Activated CD4-positive, alpha-beta T cell treated with anti-CD3 and anti-CD28 coated beads, Interleukin-2, amount 50 U/mL, for 48 hours (primary cell): ENCODE measurements at regions not wholly inside any gene's neighbourhood (a gene's known extent, or its start where the extent isn't known, plus 50 kb on each side); places are given as distances from the start of the nearest gene placed in this dataset.

Experiments used
- DNase-seq, 2 experiments: peaks; one replicate each; pipeline ENCODE4 v3.0.0-alpha.2; 2020

GRCh38 chr2:129877289-129877741 lies 102.2 kb upstream of the RAB6C start:
- DNase-seq: peak; percentile 85 to 88

GRCh38 chr2:129877795-129878775 lies 101.4 kb upstream of the RAB6C start:
- DNase-seq: no peak

DNA sequence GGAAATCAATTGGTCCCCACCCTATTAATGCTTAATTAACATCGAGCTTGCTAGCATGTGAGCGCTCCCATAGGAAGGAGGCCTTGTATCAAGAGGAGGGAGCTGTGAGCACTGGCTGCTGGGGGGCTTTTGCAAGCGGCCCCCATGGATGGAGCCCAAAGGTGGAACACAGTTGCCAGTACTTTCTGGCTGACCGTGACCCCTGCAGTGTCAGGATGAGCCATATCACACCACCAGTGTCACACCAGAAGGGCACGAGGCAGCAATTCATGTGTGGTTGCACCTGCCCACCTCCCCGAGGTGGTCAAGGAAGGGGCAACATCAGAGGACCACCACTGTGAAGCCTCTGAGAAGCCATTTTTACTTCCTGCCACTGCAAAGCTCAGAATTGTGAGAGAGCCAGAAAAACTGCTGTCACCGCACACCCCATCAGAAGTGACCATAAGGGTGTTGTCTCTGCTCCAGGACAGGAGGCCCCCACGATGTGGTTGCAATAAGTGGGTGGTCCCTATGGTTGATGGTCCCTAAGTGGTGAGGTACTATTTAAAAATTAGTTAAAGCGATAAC lies 99.8 kb upstream of the RAB6C start:
- DNase-seq: no peak

GRCh38 chr2:129880309-129880708 lies 99.2 kb upstream of the RAB6C start:
- DNase-seq: no peak

DNA sequence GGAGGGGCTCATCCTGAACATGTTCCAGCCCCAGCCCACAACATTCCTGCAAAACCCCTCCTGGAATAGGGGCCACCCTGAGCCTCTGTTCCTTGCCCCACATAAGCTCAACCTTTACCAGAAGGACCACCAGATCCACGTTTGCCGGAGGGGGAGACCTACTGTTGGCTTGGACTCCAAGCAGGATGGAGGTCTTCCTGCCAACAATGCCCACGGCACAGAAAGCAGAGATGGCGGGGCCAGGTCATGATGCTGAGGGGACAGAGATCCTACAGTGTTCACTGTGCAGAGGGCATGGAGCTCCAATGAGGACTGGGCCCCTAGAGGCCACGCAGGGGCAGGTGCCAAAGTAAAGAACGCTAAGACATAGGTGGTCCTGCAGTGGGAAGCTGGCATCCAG lies 98.5 kb upstream of the RAB6C start:
- no peak for DNase-seq

DNA sequence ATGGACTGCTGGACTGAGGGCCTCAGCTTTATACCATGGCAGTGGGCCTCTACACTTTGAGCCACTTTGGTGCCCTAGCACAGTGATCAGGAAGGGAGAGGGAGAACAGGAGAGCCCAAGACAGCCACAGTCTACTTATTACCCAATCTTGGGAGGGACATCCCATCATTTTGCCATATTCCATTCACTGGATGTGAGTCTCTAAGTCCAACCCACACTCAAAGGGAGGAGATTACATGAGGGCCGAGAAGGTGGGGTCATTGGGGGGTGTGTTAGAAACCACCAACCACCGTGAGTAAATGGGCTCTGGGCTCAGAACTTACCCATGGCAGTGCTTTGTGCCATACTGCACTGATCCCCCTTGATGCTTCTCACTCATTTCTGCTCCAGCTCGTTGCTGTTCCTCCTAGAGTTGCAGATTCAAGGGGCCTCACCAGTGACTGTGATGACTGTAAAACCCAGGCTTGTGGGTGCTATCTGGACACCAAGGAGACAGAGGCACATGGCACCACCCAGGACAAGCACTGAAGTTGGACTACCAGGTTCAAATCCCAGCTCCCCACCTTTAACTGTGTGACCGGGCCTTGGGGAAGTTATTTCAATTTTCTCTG lies 97.6 kb upstream of the RAB6C start:
- no peak for DNase-seq

DNA sequence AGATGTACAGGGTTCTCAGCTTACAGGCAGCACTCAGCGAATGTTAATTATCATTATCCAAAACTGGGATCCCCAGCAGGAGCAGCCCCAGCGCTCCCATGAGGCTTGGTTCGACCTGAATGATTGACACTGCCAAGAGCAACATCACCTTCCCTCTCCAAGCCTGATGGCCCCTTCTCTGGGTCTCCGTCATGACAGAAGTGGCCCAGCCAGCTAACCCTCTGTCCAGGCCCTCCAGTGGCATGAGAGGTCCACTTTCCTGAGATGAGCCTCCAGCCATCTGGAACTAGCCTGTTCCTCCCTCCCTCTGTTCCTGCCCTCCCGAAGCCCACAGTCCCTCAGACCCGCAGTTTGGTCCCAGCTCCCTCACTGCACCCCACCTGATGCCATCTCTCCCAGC lies 97.0 kb upstream of the RAB6C start:
- no peak for DNase-seq

- DNase-seq: no peak
Measured at GRCh38 chr2:129883121-129883520, 96.3 kb upstream of the RAB6C start.

- no peak for DNase-seq
Measured at GRCh38 chr2:129884221-129884786, 95.2 kb upstream of the RAB6C start.

- DNase-seq: no peak
Measured at GRCh38 chr2:129885735-129886134, 93.7 kb upstream of the RAB6C start.

DNA sequence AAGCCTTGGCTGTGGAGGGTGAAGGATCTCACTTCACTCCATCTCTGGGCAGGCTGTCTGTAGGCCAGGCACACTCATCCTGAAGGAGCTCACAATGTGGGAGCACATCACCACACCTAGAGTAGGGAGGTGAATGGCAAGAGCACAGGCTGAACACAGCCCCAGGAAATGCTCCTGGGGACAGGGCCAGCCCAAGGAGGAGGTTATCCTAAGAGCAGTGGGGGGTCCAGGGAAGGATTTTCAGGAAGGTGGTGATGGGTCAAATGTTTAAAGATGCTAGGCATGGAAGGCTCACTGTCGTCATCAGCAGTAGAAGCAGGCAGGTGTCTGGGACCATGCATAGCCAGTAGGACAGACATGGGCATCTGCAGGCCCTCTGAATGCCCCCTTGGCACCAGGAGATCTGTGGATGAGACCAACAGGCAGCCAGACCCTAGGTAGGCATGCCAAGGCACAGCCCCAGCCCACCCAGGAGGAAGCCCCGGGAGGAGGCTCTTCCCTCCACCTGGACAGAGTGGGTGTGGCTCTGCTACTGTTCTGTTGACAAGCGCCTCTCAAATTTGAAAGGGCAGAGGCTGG lies 91.7 kb upstream of the RAB6C start:
- no peak for DNase-seq

GRCh38 chr2:129888461-129888860 lies 91.0 kb upstream of the RAB6C start:
- no peak for DNase-seq

GRCh38 chr2:129888896-129889295 lies 90.6 kb upstream of the RAB6C start:
- no peak for DNase-seq

GRCh38 chr2:129891341-129892320 lies 87.8 kb upstream of the RAB6C start:
- DNase-seq: no peak

DNA sequence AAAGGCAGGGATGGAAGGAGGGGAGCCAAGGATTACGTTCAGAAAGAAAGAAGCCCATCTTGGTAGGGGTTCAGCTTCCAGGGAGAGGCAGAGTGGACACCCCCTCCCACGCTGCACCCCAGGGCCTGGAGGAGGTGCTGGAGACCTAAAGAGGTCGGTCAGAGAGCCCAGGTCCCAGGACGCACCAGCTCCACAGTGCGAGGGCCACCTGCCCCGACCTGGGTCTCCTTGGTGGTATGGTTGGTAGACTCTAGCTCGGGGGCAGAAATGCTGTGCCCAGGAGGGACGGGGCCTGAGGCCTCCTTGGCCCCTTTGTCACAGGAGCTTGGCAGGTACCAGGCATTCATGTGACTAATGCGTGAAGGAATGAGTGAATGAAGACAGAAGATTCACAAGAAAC lies 87.1 kb upstream of the RAB6C start:
- no peak for DNase-seq

DNA sequence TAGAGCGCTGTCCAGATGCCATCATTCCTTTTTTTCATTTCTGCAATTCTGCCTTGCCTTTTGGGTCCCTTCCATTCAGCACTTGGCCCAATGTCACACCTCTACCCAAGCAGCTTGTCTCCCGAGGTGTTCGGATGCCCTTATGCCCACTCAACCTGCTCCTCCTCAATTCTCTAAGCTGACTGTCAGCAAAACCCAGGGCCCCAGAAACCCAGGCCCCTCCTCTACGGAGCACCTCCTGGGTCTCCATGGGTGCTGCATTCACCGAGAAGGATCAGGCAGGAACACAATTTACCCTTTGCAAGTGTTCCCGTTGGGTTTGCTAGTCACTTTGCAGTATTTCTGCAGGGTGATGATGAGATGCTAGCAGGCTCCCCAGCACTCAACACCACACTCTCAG lies 86.7 kb upstream of the RAB6C start:
- DNase-seq: no peak

GRCh38 chr2:129893244-129893643 lies 86.2 kb upstream of the RAB6C start:
- no peak for DNase-seq

DNA sequence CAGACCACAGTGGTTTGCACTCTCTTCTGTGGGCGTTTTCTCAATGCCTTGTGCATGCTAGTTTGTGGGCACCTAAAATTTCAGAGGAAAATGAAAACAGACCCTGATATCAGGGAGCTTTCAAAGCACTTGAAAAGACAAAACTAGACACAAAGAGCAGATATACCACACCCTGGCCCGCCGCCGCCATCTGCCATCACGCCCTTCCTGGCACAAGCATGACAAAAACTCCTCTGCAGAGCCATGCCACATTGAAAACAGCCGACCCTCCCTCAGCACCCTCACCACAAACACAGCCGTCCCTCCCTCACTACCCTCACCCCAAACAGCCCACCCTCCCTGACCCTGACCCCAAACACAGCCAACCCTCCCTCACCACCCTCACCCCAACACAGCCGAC lies 84.8 kb upstream of the RAB6C start:
- DNase-seq: no peak

DNA sequence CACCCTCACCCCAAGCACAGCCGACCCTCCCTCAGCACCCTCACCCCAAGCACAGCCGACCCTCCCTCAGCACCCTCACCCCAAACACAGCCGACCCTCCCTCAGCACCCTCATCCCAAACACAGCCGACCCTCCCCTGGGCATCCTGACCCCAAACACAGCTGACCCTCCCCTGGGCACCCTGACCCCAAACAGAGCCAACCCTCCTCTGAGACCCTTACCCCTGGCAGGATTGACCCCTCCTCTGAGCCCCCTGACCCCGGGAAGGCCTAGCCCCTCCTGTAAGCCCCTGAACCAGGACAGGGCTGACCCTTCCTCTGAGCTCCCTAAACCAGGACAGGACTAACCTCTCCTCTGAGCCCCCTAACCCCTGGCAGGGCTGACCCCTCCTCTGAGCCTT lies 84.4 kb upstream of the RAB6C start:
- no peak for DNase-seq

DNA sequence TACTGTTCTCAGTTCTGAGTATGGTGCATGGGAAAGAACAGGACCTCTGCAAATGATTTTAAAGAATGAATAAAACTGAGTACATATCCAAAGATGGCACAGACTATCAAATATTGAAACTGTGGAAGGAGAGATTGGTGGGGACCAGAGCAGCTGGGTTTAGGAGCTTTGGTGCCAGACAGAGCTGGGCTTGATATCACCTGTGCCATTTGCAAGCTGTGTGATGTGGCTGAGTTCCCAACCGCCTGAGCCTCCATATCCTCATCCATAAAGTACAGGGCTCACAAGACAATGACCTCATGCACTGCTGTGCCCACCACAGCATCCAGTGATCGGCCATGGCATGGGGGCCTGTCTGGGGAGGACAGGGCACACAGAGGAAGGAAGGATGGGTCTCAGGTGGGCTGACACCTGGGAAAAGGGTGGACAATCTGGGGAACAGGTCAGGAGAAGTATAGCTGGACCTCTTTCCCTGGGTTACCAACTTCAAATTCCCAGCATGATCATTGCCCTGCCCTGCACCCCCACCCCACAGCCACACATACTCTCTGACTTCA lies 83.9 kb upstream of the RAB6C start:
- no peak for DNase-seq

DNA sequence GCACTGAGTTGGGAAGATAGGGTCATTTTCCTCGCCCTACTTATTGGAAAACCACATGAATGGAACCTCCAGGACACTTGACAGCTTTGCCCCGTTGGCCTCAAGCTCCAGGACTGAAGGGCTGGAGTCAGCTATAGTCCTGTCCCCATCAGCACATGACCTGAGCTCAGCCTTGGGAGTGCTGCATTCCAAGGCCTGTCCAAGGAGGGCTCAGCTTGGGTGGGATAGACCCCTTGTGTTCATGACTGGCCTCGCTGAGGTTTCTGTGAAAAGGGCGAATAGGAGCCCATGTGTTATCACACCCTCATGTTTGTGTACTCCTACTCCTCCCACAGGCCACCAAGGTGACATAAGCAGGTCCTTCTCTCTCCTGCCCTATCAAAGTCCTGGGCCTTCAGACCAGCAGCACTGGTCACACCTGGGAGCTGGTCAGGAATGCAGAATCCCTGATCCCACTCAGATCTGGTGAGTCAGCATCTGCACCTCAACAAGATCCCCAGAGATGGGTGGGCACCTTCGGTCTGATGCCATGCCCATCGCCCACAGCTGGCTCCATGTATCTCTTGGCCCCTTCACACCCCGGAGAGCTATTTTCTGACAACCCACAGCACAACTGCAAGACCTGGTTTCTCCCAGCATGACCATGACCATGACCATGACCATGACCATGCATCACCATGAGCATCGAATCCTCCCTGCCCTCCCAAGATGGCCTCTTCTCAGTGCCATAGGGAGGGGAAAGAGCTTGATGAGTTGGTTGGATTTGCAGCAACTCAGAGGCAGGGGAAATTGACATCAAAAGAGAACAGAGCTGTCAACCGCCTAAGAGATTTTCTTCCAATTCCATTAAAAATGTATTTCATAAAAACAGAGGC lies 83.0 kb upstream of the RAB6C start:
- no peak for DNase-seq
